NCI-H460 (cell line): ENCODE measurements at regions not wholly inside any gene's neighbourhood (a gene's known extent, or its start where the extent isn't known, plus 50 kb on each side); places are given as distances from the start of the nearest gene placed in this dataset.
"Not testable (repeated sequence)": the region's sequence is repeated elsewhere in the genome, so short reads cannot be mapped to it uniquely, and the experiment has no call there.

Experiments used
- DNase-seq: peaks from one replicate; pipeline ENCODE4 v3.0.0-alpha.2; 2016; ENCODE audit warnings: low read depth; ENCODE audit errors: extremely low read depth

- DNase-seq, result no peak
Measured at GRCh38 chr15:95119041-95119610, 887.8 kb downstream of the MCTP2 start.

GRCh38 chr15:95120595-95120994 lies 889.2 kb downstream of the MCTP2 start:
- no peak for DNase-seq

GRCh38 chr15:95121191-95121590 lies 889.8 kb downstream of the MCTP2 start:
- DNase-seq, result no peak

- no peak for DNase-seq
Measured at GRCh38 chr15:95125803-95126202, 894.4 kb downstream of the MCTP2 start.

GRCh38 chr15:95127356-95127755 lies 896.0 kb downstream of the MCTP2 start:
- no peak for DNase-seq

GRCh38 chr15:95129574-95129973 lies 898.2 kb downstream of the MCTP2 start:
- DNase-seq, result no peak

- no peak for DNase-seq
Measured at GRCh38 chr15:95131131-95131556, 899.8 kb downstream of the MCTP2 start.

GRCh38 chr15:95132774-95133173 lies 901.4 kb downstream of the MCTP2 start:
- no peak for DNase-seq

GRCh38 chr15:95134431-95135110 lies 903.2 kb downstream of the MCTP2 start:
- no peak for DNase-seq

GRCh38 chr15:95138604-95139270 lies 907.4 kb downstream of the MCTP2 start:
- no peak for DNase-seq

GRCh38 chr15:95141486-95141885 lies 910.1 kb downstream of the MCTP2 start:
- no peak for DNase-seq

- DNase-seq, result no peak
Measured at GRCh38 chr15:95142531-95142930, 911.2 kb downstream of the MCTP2 start.

GRCh38 chr15:95146481-95146880 lies 915.1 kb downstream of the MCTP2 start:
- no peak for DNase-seq

GRCh38 chr15:95148183-95148582 lies 916.8 kb downstream of the MCTP2 start:
- DNase-seq, result no peak

- DNase-seq, result no peak
Measured at GRCh38 chr15:95149036-95149435, 917.7 kb downstream of the MCTP2 start.

GRCh38 chr15:95149771-95150170 lies 918.4 kb downstream of the MCTP2 start:
- DNase-seq, result no peak

- no peak for DNase-seq
Measured at GRCh38 chr15:95150466-95150865, 919.1 kb downstream of the MCTP2 start.

GRCh38 chr15:95152741-95153140 lies 921.4 kb downstream of the MCTP2 start:
- no peak for DNase-seq

GRCh38 chr15:95153201-95153600 lies 921.8 kb downstream of the MCTP2 start:
- not testable (repeated sequence) for DNase-seq

- no peak for DNase-seq
Measured at GRCh38 chr15:95160316-95160715, 929.0 kb downstream of the MCTP2 start.

GRCh38 chr15:95162069-95162468 lies 930.7 kb downstream of the MCTP2 start:
- DNase-seq, result no peak

- no peak for DNase-seq
Measured at GRCh38 chr15:95162531-95162930, 931.2 kb downstream of the MCTP2 start.
